GM19324 (cell line): ENCODE measurements at regions not wholly inside any gene's neighbourhood (a gene's known extent, or its start where the extent isn't known, plus 50 kb on each side); places are given as distances from the start of the nearest gene placed in this dataset.

Source experiments
- ATAC-seq: cut with Tn5 transposase; IDR thresholded peaks from one replicate; pipeline ENCODE4 v1.9.1; 2021; ENCODE audit warnings: mild to moderate bottlenecking, moderate library complexity; ENCODE audit not compliant: unreplicated experiment, low FRiP score

GRCh38 chr9:108526518-108526917 is 329.3 kb downstream of the ACTL7B start:
- no peak for ATAC-seq

GRCh38 chr9:108525186-108525585 is 330.6 kb downstream of the ACTL7B start:
- ATAC-seq = no peak

- no peak for ATAC-seq
Observed at GRCh38 chr9:108521063-108521590, 334.7 kb downstream of the ACTL7B start.

- no peak for ATAC-seq
Observed at GRCh38 chr9:108519437-108519836, 336.3 kb downstream of the ACTL7B start.

- ATAC-seq = no peak
Observed at GRCh38 chr9:108517651-108518365, 338.0 kb downstream of the ACTL7B start.

GRCh38 chr9:108516391-108516790 is 339.4 kb downstream of the ACTL7B start:
- no peak for ATAC-seq

GRCh38 chr9:108515856-108516255 is 339.9 kb downstream of the ACTL7B start:
- ATAC-seq = no peak

- ATAC-seq = no peak
Observed at GRCh38 chr9:108512426-108513173, 343.2 kb downstream of the ACTL7B start.

- ATAC-seq = no peak
Observed at GRCh38 chr9:108511307-108511706, 344.5 kb downstream of the ACTL7B start.

GRCh38 chr9:108496846-108497245 is 358.9 kb downstream of the ACTL7B start:
- no peak for ATAC-seq

GRCh38 chr9:108489567-108489966 is 366.2 kb downstream of the ACTL7B start:
- ATAC-seq = no peak

GRCh38 chr9:108486831-108487230 is 369.0 kb downstream of the ACTL7B start:
- no peak for ATAC-seq

- ATAC-seq = no peak
Observed at GRCh38 chr9:108484468-108484867, 371.3 kb downstream of the ACTL7B start.

GRCh38 chr9:108483676-108484075 is 372.1 kb downstream of the ACTL7B start:
- ATAC-seq = no peak

GRCh38 chr9:108479989-108480652 is 375.7 kb downstream of the ACTL7B start:
- ATAC-seq = no peak

- no peak for ATAC-seq
Observed at GRCh38 chr9:108478431-108479332, 377.1 kb downstream of the ACTL7B start.

GRCh38 chr9:108477529-108478006 is 378.2 kb downstream of the ACTL7B start:
- ATAC-seq = no peak

- no peak for ATAC-seq
Observed at GRCh38 chr9:108476574-108476973, 379.2 kb downstream of the ACTL7B start.

- no peak for ATAC-seq
Observed at GRCh38 chr9:108475813-108476212, 380.0 kb downstream of the ACTL7B start.

- ATAC-seq = no peak
Observed at GRCh38 chr9:108474356-108474755, 381.4 kb downstream of the ACTL7B start.
